PC-9 (cell line): ENCODE measurements at regions not wholly inside any gene's neighbourhood (a gene's known extent, or its start where the extent isn't known, plus 50 kb on each side); places are given as distances from the start of the nearest gene placed in this dataset.

Source experiments
- BruUV-seq: library from RNA; stranded (reverse); fragments of 400-500 nt; replicated peaks from 2 replicates; lab custom pipeline; 2021; lab: Mats Ljungman, UMichigan
- CTCF ChIA-PET: fragments of 300-600 bp; sonication (Branson Sonifier 250); formaldehyde crosslinking; loops from one replicate; lab custom pipeline; 2022; ENCODE audit warnings: antibody characterized with exemption; lab: Charles Lee
- POLR2A ChIA-PET: fragments of 300-600 bp; sonication (Branson Sonifier 250); formaldehyde crosslinking; loops from one replicate; lab custom pipeline; 2022; ENCODE audit warnings: antibody characterized with exemption; ENCODE audit not compliant: unreplicated experiment; lab: Charles Lee
- DNase-seq, 2 experiments: peaks; one replicate each; pipeline versions ENCODE4 v3.0.0 to v3.0.0-alpha.2; 2015 to 2022; ENCODE audit warnings: mixed read lengths in 1 of 2
- H2AFZ ChIP-seq: fragments of 200-600 bp; sonication (generic); 2 replicates; pipeline ENCODE4 v1.8.1; 2017; ENCODE audit warnings: antibody characterized with exemption
- H3F3A ChIP-seq: fragments of 200-600 bp; sonication (generic); 2 replicates; pipeline ENCODE4 v1.8.1; 2017; ENCODE audit warnings: antibody characterized with exemption, mild to moderate bottlenecking, low read depth; ENCODE audit not compliant: insufficient read depth
- H3K27ac ChIP-seq: fragments of 200-600 bp; sonication (generic); 2 replicates; pipeline ENCODE4 v1.6.1; 2016; ENCODE audit warnings: mixed run types
- H3K27me3 ChIP-seq: fragments of 200-600 bp; sonication (generic); 2 replicates; pipeline ENCODE4 v1.6.1; 2016; ENCODE audit warnings: low read depth, mixed run types; ENCODE audit not compliant: insufficient read depth
- H3K36me3 ChIP-seq: fragments of 200-600 bp; sonication (generic); 2 replicates; pipeline ENCODE4 v1.6.1; 2016; ENCODE audit warnings: low read depth, mixed run types
- H3K4me1 ChIP-seq: fragments of 200-600 bp; sonication (generic); replicated peaks from 2 replicates; pipeline ENCODE4 v1.6.1; 2016; ENCODE audit warnings: mixed run types; ENCODE audit not compliant: insufficient read depth
- H3K4me2 ChIP-seq: fragments of 200-600 bp; sonication (generic); 2 replicates; pipeline ENCODE4 v1.6.1; 2017; ENCODE audit warnings: mixed run types
- H3K4me3 ChIP-seq: fragments of 200-600 bp; sonication (generic); 2 replicates; pipeline ENCODE4 v1.6.1; 2016; ENCODE audit warnings: mixed run types
- H3K79me2 ChIP-seq: fragments of 200-600 bp; sonication (generic); 2 replicates; pipeline ENCODE4 v1.6.1; 2017; ENCODE audit warnings: low read depth, mixed run types
- H3K9me2 ChIP-seq: fragments of 200-600 bp; sonication (generic); 2 replicates; pipeline ENCODE4 v1.8.1; 2017; ENCODE audit warnings: mild to moderate bottlenecking; ENCODE audit not compliant: insufficient read depth
- H3K9me3 ChIP-seq: fragments of 200-600 bp; sonication (generic); 2 replicates; pipeline ENCODE4 v1.8.1; 2016; ENCODE audit warnings: low read depth; ENCODE audit not compliant: insufficient read depth
- H4K20me1 ChIP-seq: fragments of 200-600 bp; sonication (generic); 2 replicates; pipeline ENCODE4 v1.8.1; 2017; ENCODE audit not compliant: insufficient read depth
- CTCF ChIP-seq: fragments of 200-600 bp; sonication (generic); conservative IDR thresholded peaks from 2 replicates; pipeline ENCODE4 v1.6.1; 2017; ENCODE audit warnings: mixed run types, antibody characterized with exemption, mild to moderate bottlenecking, moderate library complexity
- EZH2 ChIP-seq: fragments of 200-600 bp; sonication (generic); IDR thresholded peaks from 2 replicates; pipeline ENCODE4 v1.8.0; 2017; ENCODE audit warnings: antibody characterized with exemption, low read depth
- intact Hi-C: fragments of 100-400 bp; cut with micrococcal nuclease; formaldehyde crosslinking; loops from one replicate; pipeline ENCODE4 v1.10.0; 2022; ENCODE audit not compliant: unreplicated experiment

GRCh38 chr5:28451483-28451882 is 1413.1 kb upstream of the CDH9 start:
- no peak for DNase-seq
- H3K4me3 ChIP-seq = no peak overlapping the region
- no peak overlapping the region for H3K27ac ChIP-seq
- H3K4me1 ChIP-seq = no peaks in the 10 kb centered on the region
- no peaks in the 10 kb centered on the region for H3K9me3 ChIP-seq
- H3K4me2 ChIP-seq = no peak overlapping the region
- BruUV-seq = no TSS peak
- no peaks in the 10 kb centered on the region for H4K20me1 ChIP-seq
- POLR2A ChIA-PET = no interaction called here
- no peak overlapping the region for H2AFZ ChIP-seq
- TF ChIP-seq EZH2 (no peak), CTCF (no peak)
- no peaks in the 10 kb centered on the region for H3K9me2 ChIP-seq
- H3K36me3 ChIP-seq = no peaks in the 10 kb centered on the region
- intact Hi-C loops = no loop called here
- no peaks in the 10 kb centered on the region for H3F3A ChIP-seq
- CTCF ChIA-PET = no interaction called here
- H3K79me2 ChIP-seq = no peaks in the 10 kb centered on the region
- no peaks in the 10 kb centered on the region for H3K27me3 ChIP-seq

GRCh38 chr5:28450997-28451396 is 1412.6 kb upstream of the CDH9 start:
- no peak overlapping the region for H2AFZ ChIP-seq

GRCh38 chr5:28448791-28449190 is 1410.4 kb upstream of the CDH9 start:
- TF ChIP-seq EZH2 (no peak), CTCF (no peak)
- CTCF ChIA-PET = no interaction called here
- H3K4me2 ChIP-seq = no peak overlapping the region
- no peak for DNase-seq
- H3F3A ChIP-seq = no peaks in the 10 kb centered on the region
- no peaks in the 10 kb centered on the region for H3K4me1 ChIP-seq
- no peak overlapping the region for H2AFZ ChIP-seq
- 0 out of 2 replicates have a peak, but pooled peaks cover 4% of the 10 kb centered on the region for H3K9me3 ChIP-seq
- POLR2A ChIA-PET = no interaction called here
- H3K9me2 ChIP-seq = no peaks in the 10 kb centered on the region
- H3K27me3 ChIP-seq = no peaks in the 10 kb centered on the region
- H3K4me3 ChIP-seq = no peak overlapping the region
- H3K27ac ChIP-seq = no peak overlapping the region
- BruUV-seq = no TSS peak
- no peaks in the 10 kb centered on the region for H3K36me3 ChIP-seq
- intact Hi-C loops = no loop called here
- H3K79me2 ChIP-seq = no peaks in the 10 kb centered on the region
- H4K20me1 ChIP-seq = no peaks in the 10 kb centered on the region

More at GRCh38 chr5:28450997-28451396, 1412.6 kb upstream of the CDH9 start:
- Histone ChIP-seq H3K9me3 (no peaks in the 10 kb centered on the region), H3K4me3 (no peak overlapping the region), H3K36me3 (no peaks in the 10 kb centered on the region), H3K79me2 (no peaks in the 10 kb centered on the region), H3F3A (no peaks in the 10 kb centered on the region), H3K9me2 (no peaks in the 10 kb centered on the region), H3K4me2 (no peak overlapping the region), H3K4me1 (no peaks in the 10 kb centered on the region), H4K20me1 (no peaks in the 10 kb centered on the region), H3K27ac (no peak overlapping the region), H3K27me3 (no peaks in the 10 kb centered on the region)
- ChIA-PET POLR2A (no interaction called here), CTCF (no interaction called here)
- BruUV-seq = no TSS peak
- intact Hi-C loops = no loop called here
- TF ChIP-seq CTCF (no peak), EZH2 (no peak)
- DNase-seq = no peak
